Sigmoid colon (tissue), 4 donors: ENCODE measurements at regions not wholly inside any gene's neighbourhood (a gene's known extent, or its start where the extent isn't known, plus 50 kb on each side); places are given as distances from the start of the nearest gene placed in this dataset.

ENCODE experiments used
- EP300 ChIP-seq, 4 donors: sonication (generic); formaldehyde crosslinking; IDR thresholded peaks; one replicate each; pipeline ENCODE4 v1.6.1; 2017; ENCODE audit warnings: antibody characterized with exemption in 4 of 4
- POLR2A ChIP-seq, 2 donors: fragments of 450-650 bp; IDR thresholded peaks; one replicate each; pipeline ENCODE4 v1.6.1; 2016; ENCODE audit warnings: antibody characterized with exemption in 2 of 2, mild to moderate bottlenecking in 2 of 2, moderate library complexity in 2 of 2
- POLR2AphosphoS5 ChIP-seq, 4 donors: sonication (generic); formaldehyde crosslinking; IDR thresholded peaks; one replicate each; pipeline ENCODE4 v1.6.1; 2017; ENCODE audit warnings: antibody characterized with exemption in 4 of 4
- TF ChIP-seq, protein P1 (sequence below), 4 experiments: fragments of 450-650 bp in 3 of 4; fragments of 200-600 bp in 1 of 4; IDR thresholded peaks; one replicate each; pipeline ENCODE4 v1.5.1; 2016 to 2019; ENCODE audit warnings: antibody characterized with exemption in 4 of 4, mild to moderate bottlenecking in 3 of 4, moderate library complexity in 2 of 4

DNA sequence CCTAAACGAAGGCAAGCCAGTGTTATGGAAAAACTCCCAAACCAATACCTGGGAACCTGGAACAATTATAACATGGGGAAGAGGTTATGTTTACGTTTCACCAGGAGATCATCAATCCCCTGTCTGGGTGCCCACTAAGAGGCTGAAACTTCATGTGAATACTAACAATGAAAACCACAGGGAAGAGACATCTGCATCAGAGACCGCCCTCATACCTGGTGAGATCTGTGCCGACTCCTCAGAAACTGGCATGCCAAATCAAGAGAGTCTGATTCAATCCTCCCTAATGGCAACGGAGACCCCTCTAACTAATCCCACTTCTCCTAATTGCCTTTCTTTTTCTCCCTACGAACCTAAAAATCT is 163.2 kb downstream of the IER5 start:
- TF ChIP-seq, protein P1, sequence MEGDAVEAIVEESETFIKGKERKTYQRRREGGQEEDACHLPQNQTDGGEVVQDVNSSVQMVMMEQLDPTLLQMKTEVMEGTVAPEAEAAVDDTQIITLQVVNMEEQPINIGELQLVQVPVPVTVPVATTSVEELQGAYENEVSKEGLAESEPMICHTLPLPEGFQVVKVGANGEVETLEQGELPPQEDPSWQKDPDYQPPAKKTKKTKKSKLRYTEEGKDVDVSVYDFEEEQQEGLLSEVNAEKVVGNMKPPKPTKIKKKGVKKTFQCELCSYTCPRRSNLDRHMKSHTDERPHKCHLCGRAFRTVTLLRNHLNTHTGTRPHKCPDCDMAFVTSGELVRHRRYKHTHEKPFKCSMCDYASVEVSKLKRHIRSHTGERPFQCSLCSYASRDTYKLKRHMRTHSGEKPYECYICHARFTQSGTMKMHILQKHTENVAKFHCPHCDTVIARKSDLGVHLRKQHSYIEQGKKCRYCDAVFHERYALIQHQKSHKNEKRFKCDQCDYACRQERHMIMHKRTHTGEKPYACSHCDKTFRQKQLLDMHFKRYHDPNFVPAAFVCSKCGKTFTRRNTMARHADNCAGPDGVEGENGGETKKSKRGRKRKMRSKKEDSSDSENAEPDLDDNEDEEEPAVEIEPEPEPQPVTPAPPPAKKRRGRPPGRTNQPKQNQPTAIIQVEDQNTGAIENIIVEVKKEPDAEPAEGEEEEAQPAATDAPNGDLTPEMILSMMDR (IDR thresholded peaks at IDR 0.05): no peak
- TF ChIP-seq POLR2A (IDR thresholded peaks at IDR 0.05) (no peak), EP300 (IDR thresholded peaks at IDR 0.05) (no peak), POLR2AphosphoS5 (IDR thresholded peaks at IDR 0.05) (no peak)
